ENCODE measurements at regions not wholly inside any gene's neighbourhood (a gene's known extent, or its start where the extent isn't known, plus 50 kb on each side); places are given as distances from the start of the nearest gene placed in this dataset.

- intact Hi-C loops (cut with DNase I), result loop anchor here (5.0 kb wide), 1 partner anchor 1031 kb away; no protein-coding TSS in a partner anchor
- DNase-seq (ENCODE audit: low spot score) (no peak), ATAC-seq (no peak)
These were observed 339.3 kb upstream of the PFKP start for GRCh38 chr10:2728087-2728486.

GRCh38 chr10:2716596-2716995 is 350.8 kb upstream of the PFKP start:
- no peak for ATAC-seq
- no peak for DNase-seq (ENCODE audit: low spot score)
- intact Hi-C loops (cut with DNase I), result no loop called here

- intact Hi-C loops (cut with DNase I), result no loop called here
- DNase-seq (ENCODE audit: low spot score) (no peak), ATAC-seq (no peak)
These were observed 352.8 kb upstream of the PFKP start for GRCh38 chr10:2714597-2714996.

GRCh38 chr10:2703953-2704352 is 363.4 kb upstream of the PFKP start:
- no peak for ATAC-seq
- intact Hi-C loops (cut with DNase I), result no loop called here

GRCh38 chr10:2701802-2702201 is 365.5 kb upstream of the PFKP start:
- DNase-seq (ENCODE audit: low spot score) (no peak), ATAC-seq (no peak)
- intact Hi-C loops (cut with DNase I), result no loop called here

More at GRCh38 chr10:2703953-2704352, 363.4 kb upstream of the PFKP start:
- DNase-seq (ENCODE audit: low spot score), result no peak

GRCh38 chr10:2700626-2701305 is 366.6 kb upstream of the PFKP start:
- ATAC-seq, result no peak
- DNase-seq (ENCODE audit: low spot score), result no peak
- intact Hi-C loops (cut with DNase I), result no loop called here

GRCh38 chr10:2688958-2689357 is 378.4 kb upstream of the PFKP start:
- intact Hi-C loops (cut with DNase I), result no loop called here
- no peak for ATAC-seq
- no peak for DNase-seq (ENCODE audit: low spot score)

GRCh38 chr10:2686691-2687090 is 380.7 kb upstream of the PFKP start:
- no peak for DNase-seq (ENCODE audit: low spot score)
- ATAC-seq, result no peak
- intact Hi-C loops (cut with DNase I), result no loop called here

GRCh38 chr10:2682491-2682890 is 384.9 kb upstream of the PFKP start:
- no peak for ATAC-seq
- intact Hi-C loops (cut with DNase I), result no loop called here
- no peak for DNase-seq (ENCODE audit: low spot score)

GRCh38 chr10:2681891-2682290 is 385.5 kb upstream of the PFKP start:
- ATAC-seq (no peak), DNase-seq (ENCODE audit: low spot score) (no peak)
- intact Hi-C loops (cut with DNase I), result no loop called here

GRCh38 chr10:2680821-2681220 is 386.5 kb upstream of the PFKP start:
- DNase-seq (ENCODE audit: low spot score), result no peak
- intact Hi-C loops (cut with DNase I), result no loop called here

GRCh38 chr10:2679646-2680045 is 387.7 kb upstream of the PFKP start:
- intact Hi-C loops (cut with DNase I), result no loop called here

More at GRCh38 chr10:2680821-2681220, 386.5 kb upstream of the PFKP start:
- ATAC-seq, result peak; percentile 70

GRCh38 chr10:2676455-2676854 is 390.9 kb upstream of the PFKP start:
- ATAC-seq (no peak), DNase-seq (ENCODE audit: low spot score) (no peak)
- intact Hi-C loops (cut with DNase I), result no loop called here

More at GRCh38 chr10:2679646-2680045, 387.7 kb upstream of the PFKP start:
- no peak for DNase-seq (ENCODE audit: low spot score)
- no peak for ATAC-seq

GRCh38 chr10:2674451-2674850 is 392.9 kb upstream of the PFKP start:
- ATAC-seq (no peak), DNase-seq (ENCODE audit: low spot score) (no peak)
- intact Hi-C loops (cut with DNase I), result no loop called here

GRCh38 chr10:2670864-2671263 is 396.5 kb upstream of the PFKP start:
- intact Hi-C loops (cut with DNase I), result no loop called here
- DNase-seq (ENCODE audit: low spot score) (no peak), ATAC-seq (no peak)

GRCh38 chr10:2665772-2666171 is 401.6 kb upstream of the PFKP start:
- ATAC-seq (no peak), DNase-seq (ENCODE audit: low spot score) (no peak)
- intact Hi-C loops (cut with DNase I), result no loop called here

GRCh38 chr10:2660276-2660675 is 407.1 kb upstream of the PFKP start:
- no peak for DNase-seq (ENCODE audit: low spot score)
- intact Hi-C loops (cut with DNase I), result no loop called here
- ATAC-seq, result no peak

- ATAC-seq (no peak), DNase-seq (ENCODE audit: low spot score) (no peak)
- intact Hi-C loops (cut with DNase I), result no loop called here
These were observed 407.6 kb upstream of the PFKP start for GRCh38 chr10:2659660-2660209.

GRCh38 chr10:2658780-2659179 is 408.6 kb upstream of the PFKP start:
- DNase-seq (ENCODE audit: low spot score) (no peak), ATAC-seq (no peak)
- intact Hi-C loops (cut with DNase I), result no loop called here

GRCh38 chr10:2650328-2650727 is 417.0 kb upstream of the PFKP start:
- intact Hi-C loops (cut with DNase I), result no loop called here
- no peak for ATAC-seq
- DNase-seq (ENCODE audit: low spot score), result no peak

- intact Hi-C loops (cut with DNase I), result no loop called here
- ATAC-seq (no peak), DNase-seq (ENCODE audit: low spot score) (no peak)
These were observed 426.3 kb upstream of the PFKP start for GRCh38 chr10:2641028-2641427.

Measured in sciatic nerve (tissue), 2 donors.